ENCODE measurements at regions not wholly inside any gene's neighbourhood (a gene's known extent, or its start where the extent isn't known, plus 50 kb on each side); places are given as distances from the start of the nearest gene placed in this dataset.

- peaks cover 3% of the 10 kb centered on the region for H3K9me3 Mint-ChIP-seq
- H3K27me3 Mint-ChIP-seq = no peaks in the 10 kb centered on the region
- no peak for ATAC-seq (replicated peaks)
- H3K4me3 Mint-ChIP-seq = no peak overlapping the region
- no peak overlapping the region for H3K27ac Mint-ChIP-seq
- H3K36me3 Mint-ChIP-seq (ENCODE audit: low read depth) = no peaks in the 10 kb centered on the region
- H3K4me1 Mint-ChIP-seq = peaks cover 16% of the 10 kb centered on the region
These were observed 518.7 kb upstream of the NOX3 start for GRCh38 chr6:155974359-155974758.

- Mint-ChIP-seq H3K27me3 (no peaks in the 10 kb centered on the region), H3K4me1 (peaks cover 16% of the 10 kb centered on the region), H3K9me3 (peaks cover 3% of the 10 kb centered on the region), H3K4me3 (no peak overlapping the region), H3K27ac (no peak overlapping the region), H3K36me3 (ENCODE audit: low read depth) (no peaks in the 10 kb centered on the region)
- ATAC-seq (replicated peaks) = no peak
These were observed 515.5 kb upstream of the NOX3 start for GRCh38 chr6:155970876-155971708.

- Mint-ChIP-seq H3K4me3 (no peak overlapping the region), H3K36me3 (ENCODE audit: low read depth) (no peaks in the 10 kb centered on the region), H3K9me3 (peaks cover 3% of the 10 kb centered on the region), H3K4me1 (peaks cover 16% of the 10 kb centered on the region), H3K27ac (no peak overlapping the region), H3K27me3 (no peaks in the 10 kb centered on the region)
- no peak for ATAC-seq (replicated peaks)
These were observed 514.8 kb upstream of the NOX3 start for GRCh38 chr6:155970472-155970871.

- no peak for ATAC-seq (replicated peaks)
These were observed 513.3 kb upstream of the NOX3 start for GRCh38 chr6:155968921-155969320.

GRCh38 chr6:155967322-155967721, 511.7 kb upstream of the NOX3 start:
- Mint-ChIP-seq H3K27me3 (no peaks in the 10 kb centered on the region), H3K36me3 (ENCODE audit: low read depth) (no peaks in the 10 kb centered on the region), H3K4me3 (no peak overlapping the region), H3K27ac (no peak overlapping the region), H3K9me3 (peaks cover 6% of the 10 kb centered on the region), H3K4me1 (peaks cover 6% of the 10 kb centered on the region)
- ATAC-seq (replicated peaks) = no peak

More at GRCh38 chr6:155968921-155969320, 513.3 kb upstream of the NOX3 start:
- no peaks in the 10 kb centered on the region for H3K36me3 Mint-ChIP-seq (ENCODE audit: low read depth)
- H3K9me3 Mint-ChIP-seq = peaks cover 3% of the 10 kb centered on the region
- peaks cover 15% of the 10 kb centered on the region for H3K4me1 Mint-ChIP-seq
- H3K4me3 Mint-ChIP-seq = no peak overlapping the region
- H3K27me3 Mint-ChIP-seq = no peaks in the 10 kb centered on the region
- H3K27ac Mint-ChIP-seq = no peak overlapping the region

- Mint-ChIP-seq H3K36me3 (ENCODE audit: low read depth) (no peaks in the 10 kb centered on the region), H3K27ac (no peak overlapping the region), H3K4me1 (no peaks in the 10 kb centered on the region), H3K4me3 (no peak overlapping the region), H3K9me3 (peaks cover 8% of the 10 kb centered on the region), H3K27me3 (no peaks in the 10 kb centered on the region)
- ATAC-seq (replicated peaks) = no peak
These were observed 508.9 kb upstream of the NOX3 start for GRCh38 chr6:155964544-155964943.

- no peaks in the 10 kb centered on the region for H3K4me1 Mint-ChIP-seq
- no peaks in the 10 kb centered on the region for H3K27me3 Mint-ChIP-seq
- ATAC-seq (replicated peaks) = no peak
- H3K27ac Mint-ChIP-seq = no peak overlapping the region
- H3K4me3 Mint-ChIP-seq = no peak overlapping the region
- peaks cover 8% of the 10 kb centered on the region for H3K9me3 Mint-ChIP-seq
- H3K36me3 Mint-ChIP-seq (ENCODE audit: low read depth) = no peaks in the 10 kb centered on the region
These were observed 506.6 kb upstream of the NOX3 start for GRCh38 chr6:155962276-155962675.

- peaks cover 8% of the 10 kb centered on the region for H3K9me3 Mint-ChIP-seq
- no peak for ATAC-seq (replicated peaks)
- no peaks in the 10 kb centered on the region for H3K27me3 Mint-ChIP-seq
- no peaks in the 10 kb centered on the region for H3K36me3 Mint-ChIP-seq (ENCODE audit: low read depth)
- no peak overlapping the region for H3K4me3 Mint-ChIP-seq
- no peaks in the 10 kb centered on the region for H3K4me1 Mint-ChIP-seq
- no peak overlapping the region for H3K27ac Mint-ChIP-seq
These were observed 504.4 kb upstream of the NOX3 start for GRCh38 chr6:155959898-155960495.

- Mint-ChIP-seq H3K36me3 (ENCODE audit: low read depth) (no peaks in the 10 kb centered on the region), H3K27ac (no peak overlapping the region), H3K4me3 (no peak overlapping the region), H3K9me3 (peaks cover 8% of the 10 kb centered on the region), H3K27me3 (no peaks in the 10 kb centered on the region), H3K4me1 (no peaks in the 10 kb centered on the region)
- ATAC-seq (replicated peaks) = no peak
These were observed 502.9 kb upstream of the NOX3 start for GRCh38 chr6:155958550-155958949.

GRCh38 chr6:155955038-155955437, 499.4 kb upstream of the NOX3 start:
- H3K27me3 Mint-ChIP-seq = no peaks in the 10 kb centered on the region
- no peak overlapping the region for H3K27ac Mint-ChIP-seq
- H3K4me3 Mint-ChIP-seq = no peak overlapping the region
- no peaks in the 10 kb centered on the region for H3K4me1 Mint-ChIP-seq
- H3K9me3 Mint-ChIP-seq = peaks cover 10% of the 10 kb centered on the region
- H3K36me3 Mint-ChIP-seq (ENCODE audit: low read depth) = no peaks in the 10 kb centered on the region
- ATAC-seq (replicated peaks) = no peak

GRCh38 chr6:155954149-155954548, 498.5 kb upstream of the NOX3 start:
- Mint-ChIP-seq H3K4me3 (no peak overlapping the region), H3K9me3 (peaks cover 8% of the 10 kb centered on the region), H3K36me3 (ENCODE audit: low read depth) (no peaks in the 10 kb centered on the region), H3K27me3 (no peaks in the 10 kb centered on the region), H3K4me1 (no peaks in the 10 kb centered on the region), H3K27ac (no peak overlapping the region)
- ATAC-seq (replicated peaks) = no peak

GRCh38 chr6:155949256-155949655, 493.6 kb upstream of the NOX3 start:
- H3K9me3 Mint-ChIP-seq = peaks cover 22% of the 10 kb centered on the region
- H3K36me3 Mint-ChIP-seq (ENCODE audit: low read depth) = no peaks in the 10 kb centered on the region
- H3K4me3 Mint-ChIP-seq = no peak overlapping the region
- no peak overlapping the region for H3K27ac Mint-ChIP-seq
- ATAC-seq (replicated peaks) = no peak
- H3K27me3 Mint-ChIP-seq = no peaks in the 10 kb centered on the region
- no peaks in the 10 kb centered on the region for H3K4me1 Mint-ChIP-seq

- no peak overlapping the region for H3K4me3 Mint-ChIP-seq
- H3K27me3 Mint-ChIP-seq = no peaks in the 10 kb centered on the region
- H3K9me3 Mint-ChIP-seq = peaks cover 19% of the 10 kb centered on the region
- no peaks in the 10 kb centered on the region for H3K4me1 Mint-ChIP-seq
- no peaks in the 10 kb centered on the region for H3K36me3 Mint-ChIP-seq (ENCODE audit: low read depth)
- no peak for ATAC-seq (replicated peaks)
- no peak overlapping the region for H3K27ac Mint-ChIP-seq
These were observed 491.2 kb upstream of the NOX3 start for GRCh38 chr6:155946860-155947259.

GRCh38 chr6:155943635-155944034, 488.0 kb upstream of the NOX3 start:
- no peaks in the 10 kb centered on the region for H3K36me3 Mint-ChIP-seq (ENCODE audit: low read depth)
- no peaks in the 10 kb centered on the region for H3K4me1 Mint-ChIP-seq
- no peak overlapping the region for H3K4me3 Mint-ChIP-seq
- H3K27me3 Mint-ChIP-seq = no peaks in the 10 kb centered on the region
- H3K9me3 Mint-ChIP-seq = peaks cover 23% of the 10 kb centered on the region
- H3K27ac Mint-ChIP-seq = no peak overlapping the region
- ATAC-seq (replicated peaks) = no peak

- Mint-ChIP-seq H3K27ac (no peak overlapping the region), H3K9me3 (peaks cover 18% of the 10 kb centered on the region), H3K36me3 (ENCODE audit: low read depth) (no peaks in the 10 kb centered on the region), H3K27me3 (no peaks in the 10 kb centered on the region), H3K4me1 (no peaks in the 10 kb centered on the region), H3K4me3 (no peak overlapping the region)
- no peak for ATAC-seq (replicated peaks)
These were observed 483.6 kb upstream of the NOX3 start for GRCh38 chr6:155939253-155939652.
